A549 (cell line): ENCODE measurements at regions not wholly inside any gene's neighbourhood (a gene's known extent, or its start where the extent isn't known, plus 50 kb on each side); places are given as distances from the start of the nearest gene placed in this dataset.
A peak's percentile ranks its signal among the peaks of the same experiment; 100 is the strongest.

Experiments used
- ATAC-seq, 2 experiments: fragments of 200-7000 bp in 1 of 2; fragments of >200 bp in 1 of 2; cut with Nextera tagmentation in 1 of 2; cut with Tn5 transposase in 1 of 2; 3 replicates each; pipeline versions ENCODE4 v1.8.0 to v1.9.1; 2018 to 2020; ENCODE audit warnings: mild to moderate bottlenecking in 1 of 2, moderate library complexity in 1 of 2
- CTCF ChIA-PET: fragments of 300-600 bp; sonication (Branson Sonifier 250); formaldehyde crosslinking; extraction: SDS; loops from one replicate; lab custom pipeline; 2021; ENCODE audit warnings: antibody characterized with exemption, inconsistent platforms; lab: Yijun Ruan, JAX
- POLR2A ChIA-PET: fragments of 350-600 bp; formaldehyde crosslinking; extraction: SDS; loops from one replicate; lab custom pipeline; 2021; ENCODE audit warnings: antibody characterized with exemption, inconsistent platforms; lab: Yijun Ruan, JAX
- DNase-seq, 2 experiments: peaks; one replicate each; pipeline versions ENCODE4 v3.0.0 to v3.0.0-alpha.2; 2011 to 2016; ENCODE audit warnings: low read depth in 1 of 2, low spot score in 1 of 2
- FAIRE-seq: peaks from 2 replicates; lab custom pipeline; 2011; peaks lifted over from hg19 to GRCh38; lab: Jason Lieb, UNC
- H3K27ac ChIP-seq, 2 experiments: fragments of >200 bp; sonication (Bioruptor Twin); formaldehyde crosslinking; 3 replicates each; pipeline ENCODE4 v1.5.1; 2016 to 2017
- H3K4me1 ChIP-seq: fragments of >200 bp; sonication (Bioruptor Twin); formaldehyde crosslinking; 3 replicates; pipeline ENCODE4 v1.6.1; 2016
- H3K4me2 ChIP-seq: fragments of >200 bp; sonication (Bioruptor Twin); formaldehyde crosslinking; 3 replicates; pipeline ENCODE4 v1.6.1; 2016
- H3K4me3 ChIP-seq: fragments of >200 bp; sonication (Bioruptor Twin); formaldehyde crosslinking; 3 replicates; pipeline ENCODE4 v1.5.1; 2016
- H3K9me3 ChIP-seq: fragments of >200 bp; sonication (Bioruptor Twin); formaldehyde crosslinking; 3 replicates; pipeline ENCODE4 v1.6.1; 2016
- BCL3 ChIP-seq: fragments of >200 bp; sonication (Bioruptor Twin); formaldehyde crosslinking; IDR thresholded peaks from 3 replicates; pipeline ENCODE4 v1.6.1; 2016
- BHLHE40 ChIP-seq: IDR thresholded peaks from 2 replicates; pipeline ENCODE4 v1.6.1; 2012; ENCODE audit warnings: low read depth, low read length, inconsistent platforms
- CBX2 ChIP-seq: fragments of 200-600 bp; sonication (generic); IDR thresholded peaks from 2 replicates; pipeline ENCODE4 v1.6.1; 2016; ENCODE audit warnings: low read depth, mild to moderate bottlenecking, borderline replicate concordance
- CEBPB ChIP-seq, 2 experiments: fragments of >200 bp in 1 of 2; sonication (Bioruptor Twin) in 1 of 2; formaldehyde crosslinking in 1 of 2; IDR thresholded peaks; 2 replicates each; pipeline ENCODE4 v1.6.1; 2012 to 2016
- CHD2 ChIP-seq: fragments of 150-350 bp; IDR thresholded peaks from 2 replicates; pipeline ENCODE4 v1.6.1; 2014; ENCODE audit warnings: low read length; ENCODE audit not compliant: partially characterized antibody
- EHF ChIP-seq: fragments of 250-450 bp; sonication (Bioruptor Pico); IDR thresholded peaks from 2 replicates; pipeline ENCODE4 v1.5.0; 2020; ENCODE audit warnings: mild to moderate bottlenecking
- EP300 ChIP-seq, 2 experiments: fragments of >200 bp; sonication (Bioruptor Twin); formaldehyde crosslinking; IDR thresholded peaks; 2 replicates in 1 of 2; 3 replicates in 1 of 2; pipeline ENCODE4 v1.6.1; 2016 to 2017
- ESRRA ChIP-seq: fragments of 150-350 bp; IDR thresholded peaks from 2 replicates; pipeline ENCODE4 v1.6.1; 2014; ENCODE audit warnings: mild to moderate bottlenecking, low read length, borderline replicate concordance
- FOSL2 ChIP-seq, 2 experiments: fragments of 450-650 bp in 1 of 2; fragments of >200 bp in 1 of 2; sonication (Bioruptor Twin) in 1 of 2; formaldehyde crosslinking; IDR thresholded peaks; 2 replicates each; pipeline versions ENCODE4 v1.5.0 to v1.6.1; 2016 to 2020; ENCODE audit warnings: mild to moderate bottlenecking in 1 of 2, moderate library complexity in 1 of 2
- FOXS1 ChIP-seq: fragments of 250-450 bp; sonication (Bioruptor Pico); IDR thresholded peaks from 2 replicates; pipeline ENCODE4 v1.5.0; 2020; ENCODE audit warnings: mild to moderate bottlenecking, moderate library complexity
- GATA3 ChIP-seq: IDR thresholded peaks from 2 replicates; pipeline ENCODE4 v1.6.1; 2012; ENCODE audit warnings: borderline replicate concordance
- JUNB ChIP-seq: fragments of >200 bp; sonication (Bioruptor Twin); formaldehyde crosslinking; IDR thresholded peaks from 2 replicates; pipeline ENCODE4 v1.6.1; 2016
- MAZ ChIP-seq: fragments of 150-350 bp; IDR thresholded peaks from 2 replicates; pipeline ENCODE4 v1.6.1; 2014; ENCODE audit warnings: antibody characterized with exemption, low read depth, low read length, borderline replicate concordance
- NPAS2 ChIP-seq: fragments of 250-450 bp; sonication (Bioruptor Pico); IDR thresholded peaks from 2 replicates; pipeline ENCODE4 v1.8.0; 2022; ENCODE audit warnings: mild to moderate bottlenecking, moderate library complexity, borderline replicate concordance
- NR3C1 ChIP-seq: fragments of >200 bp; sonication (Bioruptor Twin); formaldehyde crosslinking; IDR thresholded peaks from 3 replicates; pipeline ENCODE4 v1.6.1; 2017
- RARB ChIP-seq: fragments of 250-450 bp; sonication (Bioruptor Pico); IDR thresholded peaks from 2 replicates; pipeline ENCODE4 v1.8.0; 2021; ENCODE audit warnings: mild to moderate bottlenecking, moderate library complexity
- RCOR1 ChIP-seq: fragments of 150-350 bp; IDR thresholded peaks from 2 replicates; pipeline ENCODE4 v1.6.1; 2014; ENCODE audit warnings: antibody characterized with exemption, low read length, low read depth
- RNF2 ChIP-seq: fragments of 200-600 bp; sonication (generic); IDR thresholded peaks from 2 replicates; pipeline ENCODE4 v1.6.1; 2016; ENCODE audit warnings: low read depth, mild to moderate bottlenecking, antibody characterized with exemption, moderate library complexity, borderline replicate concordance
- TFCP2L1 ChIP-seq: fragments of 250-450 bp; sonication (Bioruptor Pico); IDR thresholded peaks from 2 replicates; pipeline ENCODE4 v1.5.0; 2021; ENCODE audit warnings: mild to moderate bottlenecking
- WGBS: methylation state at CpG from one replicate; pipeline ENCODE4 v1.1.6; 2017; ENCODE audit errors: missing lambda C conversion rate; 5-methylcytosine and 5-hydroxymethylcytosine counted together
- TF ChIP-seq, protein P1 (sequence below): fragments of 150-350 bp; IDR thresholded peaks from 2 replicates; pipeline ENCODE4 v1.6.1; 2014; ENCODE audit warnings: low read depth, mild to moderate bottlenecking, low read length
- TF ChIP-seq, protein P2 (sequence below): fragments of 250-450 bp; sonication (Bioruptor Pico); IDR thresholded peaks from 2 replicates; pipeline ENCODE4 v1.5.0; 2020; ENCODE audit warnings: low read depth, mild to moderate bottlenecking, moderate library complexity
- TF ChIP-seq, protein P3 (sequence below): IDR thresholded peaks from 2 replicates; pipeline ENCODE4 v1.6.1; 2012; ENCODE audit warnings: low read depth, borderline replicate concordance
- TF ChIP-seq, protein P4 (sequence below): IDR thresholded peaks from 2 replicates; pipeline ENCODE4 v1.6.1; 2012

DNA sequence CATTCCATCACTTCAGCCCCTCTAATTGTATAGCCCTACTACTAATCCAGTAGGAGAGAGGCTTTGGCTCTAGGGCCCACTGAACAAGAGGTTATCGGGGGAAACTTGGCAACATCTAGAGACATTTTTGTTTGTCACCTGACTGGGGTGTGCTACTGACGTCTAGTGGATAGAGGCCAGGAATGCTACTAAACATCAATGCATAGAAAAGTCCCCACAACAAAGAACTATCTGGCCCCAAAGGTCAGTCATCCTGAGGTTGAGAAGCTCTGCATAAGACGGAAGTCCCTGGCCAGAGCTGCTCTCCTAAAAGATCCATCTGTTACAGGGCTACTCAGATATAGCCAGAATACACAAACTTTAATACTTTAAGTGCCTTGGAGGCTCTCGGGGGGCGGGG, 570.6 kb upstream of the KLF4 start:
- DNase-seq (no peak), ATAC-seq (no peak), FAIRE-seq (no peak)
- H3K27ac ChIP-seq, result peak overlapping the region; percentile 10 to 40; a peak in 1 of 6 replicates
- TF ChIP-seq EHF (CRISPR knock-in tag) (no peak), RARB (no peak), EP300 (IDR thresholded peaks at IDR 0.05) (no peak), GATA3 (no peak), NR3C1 (no peak), TFCP2L1 (CRISPR knock-in tag) (no peak), FOXS1 (no peak), BCL3 (no peak), BHLHE40 (no peak), ESRRA (no peak), NPAS2 (no peak), CHD2 (no peak), CBX2 (no peak), MAZ (no peak), RNF2 (no peak), RCOR1 (no peak)
- TF ChIP-seq, protein P1, sequence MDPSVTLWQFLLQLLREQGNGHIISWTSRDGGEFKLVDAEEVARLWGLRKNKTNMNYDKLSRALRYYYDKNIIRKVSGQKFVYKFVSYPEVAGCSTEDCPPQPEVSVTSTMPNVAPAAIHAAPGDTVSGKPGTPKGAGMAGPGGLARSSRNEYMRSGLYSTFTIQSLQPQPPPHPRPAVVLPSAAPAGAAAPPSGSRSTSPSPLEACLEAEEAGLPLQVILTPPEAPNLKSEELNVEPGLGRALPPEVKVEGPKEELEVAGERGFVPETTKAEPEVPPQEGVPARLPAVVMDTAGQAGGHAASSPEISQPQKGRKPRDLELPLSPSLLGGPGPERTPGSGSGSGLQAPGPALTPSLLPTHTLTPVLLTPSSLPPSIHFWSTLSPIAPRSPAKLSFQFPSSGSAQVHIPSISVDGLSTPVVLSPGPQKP, result no peak
- TF ChIP-seq, protein P2, sequence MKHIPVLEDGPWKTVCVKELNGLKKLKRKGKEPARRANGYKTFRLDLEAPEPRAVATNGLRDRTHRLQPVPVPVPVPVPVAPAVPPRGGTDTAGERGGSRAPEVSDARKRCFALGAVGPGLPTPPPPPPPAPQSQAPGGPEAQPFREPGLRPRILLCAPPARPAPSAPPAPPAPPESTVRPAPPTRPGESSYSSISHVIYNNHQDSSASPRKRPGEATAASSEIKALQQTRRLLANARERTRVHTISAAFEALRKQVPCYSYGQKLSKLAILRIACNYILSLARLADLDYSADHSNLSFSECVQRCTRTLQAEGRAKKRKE (CRISPR knock-in tag), result no peak
- TF ChIP-seq, protein P3, sequence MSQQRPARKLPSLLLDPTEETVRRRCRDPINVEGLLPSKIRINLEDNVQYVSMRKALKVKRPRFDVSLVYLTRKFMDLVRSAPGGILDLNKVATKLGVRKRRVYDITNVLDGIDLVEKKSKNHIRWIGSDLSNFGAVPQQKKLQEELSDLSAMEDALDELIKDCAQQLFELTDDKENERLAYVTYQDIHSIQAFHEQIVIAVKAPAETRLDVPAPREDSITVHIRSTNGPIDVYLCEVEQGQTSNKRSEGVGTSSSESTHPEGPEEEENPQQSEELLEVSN, result no peak
- TF ChIP-seq, protein P4, sequence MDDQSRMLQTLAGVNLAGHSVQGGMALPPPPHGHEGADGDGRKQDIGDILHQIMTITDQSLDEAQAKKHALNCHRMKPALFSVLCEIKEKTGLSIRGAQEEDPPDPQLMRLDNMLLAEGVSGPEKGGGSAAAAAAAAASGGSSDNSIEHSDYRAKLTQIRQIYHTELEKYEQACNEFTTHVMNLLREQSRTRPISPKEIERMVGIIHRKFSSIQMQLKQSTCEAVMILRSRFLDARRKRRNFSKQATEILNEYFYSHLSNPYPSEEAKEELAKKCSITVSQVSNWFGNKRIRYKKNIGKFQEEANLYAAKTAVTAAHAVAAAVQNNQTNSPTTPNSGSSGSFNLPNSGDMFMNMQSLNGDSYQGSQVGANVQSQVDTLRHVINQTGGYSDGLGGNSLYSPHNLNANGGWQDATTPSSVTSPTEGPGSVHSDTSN, result no peak
- peaks cover 33% of the 10 kb centered on the region for H3K4me1 ChIP-seq
- CTCF ChIA-PET, result interaction anchor here (1.0 to 1.7 kb wide), 5 partner anchors 21 to 576 kb away, joined by 3 to 4 read pairs (median 3); no protein-coding TSS in a partner anchor
- H3K4me3 ChIP-seq, result no peak overlapping the region
- H3K4me2 ChIP-seq, result no peak overlapping the region
- 74% methylated on average over 5 of the region's 5 CpGs for WGBS
- H3K9me3 ChIP-seq, result no peaks in the 10 kb centered on the region
- POLR2A ChIA-PET, result no interaction called here

DNA sequence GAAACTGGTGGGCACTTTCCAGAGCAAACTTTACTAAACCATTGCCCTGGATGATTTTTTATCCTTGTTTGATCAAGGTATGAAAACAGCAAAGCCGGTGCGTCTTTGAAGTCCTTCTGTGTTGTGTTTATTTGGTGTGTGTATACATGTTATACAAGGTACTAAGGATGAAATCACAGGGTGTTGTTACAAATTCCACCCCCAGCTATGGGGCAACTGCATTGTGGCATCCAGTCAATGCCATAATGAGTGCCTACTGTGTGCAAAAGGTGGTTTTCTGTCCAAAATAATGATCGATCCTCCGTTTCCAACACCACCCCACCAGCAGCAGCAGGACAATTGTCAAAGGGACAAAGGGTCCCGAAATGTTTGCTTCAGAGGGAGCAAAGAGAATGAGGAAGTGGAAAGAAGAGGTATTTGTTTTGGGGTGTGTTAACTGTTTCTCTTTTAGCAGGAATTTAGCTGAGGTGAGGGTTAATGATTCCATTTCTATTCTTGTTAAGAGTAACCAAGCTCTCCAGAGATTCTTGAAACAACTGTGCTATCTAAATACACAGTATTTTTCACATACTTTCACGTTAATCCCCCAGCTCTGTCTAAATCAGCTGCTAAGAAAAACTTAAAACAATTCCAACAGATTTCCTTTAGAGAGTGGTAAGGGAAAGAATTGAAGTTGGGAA, 568.7 kb upstream of the KLF4 start:
- TF ChIP-seq MAZ, result no peak
- TF ChIP-seq CEBPB (IDR thresholded peaks at IDR 0.05), result peak; percentile 13 to 22; a peak in 1 of 4 replicates
- 0 out of 2 replicates have a peak, but pooled peaks have one; percentile 10 for TF ChIP-seq JUNB
- no peak for TF ChIP-seq FOSL2 (IDR thresholded peaks at IDR 0.05)
- TF ChIP-seq FOSL2 (CRISPR knock-in tag; IDR thresholded peaks at IDR 0.05), result 0 out of 2 replicates have a peak, but pooled peaks have one; percentile 9
- 0 out of 2 replicates have a peak, but pooled peaks have one; percentile 35 for TF ChIP-seq GATA3
- CTCF ChIA-PET, result interaction anchor here (1.0 to 1.2 kb wide), 2 partner anchors 12 to 211 kb away, joined by 3 to 4 read pairs; no protein-coding TSS in a partner anchor
- Histone ChIP-seq H3K9me3 (no peaks in the 10 kb centered on the region), H3K4me1 (peaks cover 39% of the 10 kb centered on the region), H3K4me3 (peak overlapping the region; percentile 6; the same call in 1 of the 3 replicates), H3K27ac (peak overlapping the region; percentile 88), H3K4me2 (peak overlapping the region; percentile 78)
- POLR2A ChIA-PET, result no interaction called here
- ATAC-seq (peak; percentile 22 to 35; a peak in 3 of 6 replicates), FAIRE-seq (no peak), DNase-seq (peak in 1 of 2 experiments; percentile 47)
- 16% methylated on average over 6 of the region's 6 CpGs for WGBS
